ENCODE measurements at regions not wholly inside any gene's neighbourhood (a gene's known extent, or its start where the extent isn't known, plus 50 kb on each side); places are given as distances from the start of the nearest gene placed in this dataset.

DNA sequence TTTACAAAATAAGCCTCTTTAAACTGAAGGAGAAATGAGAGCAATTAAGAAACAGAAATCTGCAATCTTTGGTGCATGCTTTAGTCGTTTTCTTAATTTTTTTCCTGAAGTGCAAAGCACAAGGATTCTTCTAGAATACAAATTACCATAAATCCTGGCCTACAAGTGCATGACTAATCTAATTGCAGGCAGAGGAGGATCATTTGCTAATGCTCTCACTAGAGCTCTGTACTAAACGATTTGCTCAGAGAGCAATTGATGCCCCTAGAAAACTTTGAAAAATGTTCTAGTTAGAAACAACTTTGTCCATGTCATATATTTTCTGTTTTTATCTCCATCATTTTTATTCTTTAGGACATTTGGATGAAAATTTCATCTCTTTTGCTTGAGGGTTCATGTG, 193.2 kb downstream of the POU4F1 start:
- Mint-ChIP-seq H3K4me1 (no peaks in the 10 kb centered on the region), H3K27me3 (peaks cover 0 to 14% (median 4%) of the 10 kb centered on the region in 5 donors), H3K36me3 (no peaks in the 10 kb centered on the region), H3K9me3 (no peaks in the 10 kb centered on the region), H3K27ac (no peak overlapping the region), H3K4me3 (no peak overlapping the region)
- DNase-seq (no peak), ATAC-seq (no peak)
- POLR2A ChIA-PET, result no interaction called here

DNA sequence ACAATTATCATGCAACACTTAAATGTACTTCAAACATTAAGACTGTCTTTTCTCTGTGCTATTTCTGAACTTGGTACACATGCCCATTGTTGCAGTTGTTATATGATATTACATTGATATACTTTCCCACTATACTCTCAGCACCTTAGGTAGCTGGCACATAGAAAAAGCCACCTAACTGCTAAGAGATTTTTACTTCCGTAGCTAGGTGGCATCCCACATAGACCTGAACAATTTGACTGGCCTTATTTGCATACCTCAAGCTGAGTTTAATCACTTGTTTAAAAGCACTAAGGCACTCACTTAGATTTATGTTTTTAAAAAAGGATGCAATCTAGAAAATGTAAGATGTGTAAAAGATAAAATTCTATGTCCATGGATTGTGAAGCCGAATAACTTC, 194.2 kb downstream of the POU4F1 start:
- H3K36me3 Mint-ChIP-seq, result no peaks in the 10 kb centered on the region
- DNase-seq, result no peak
- H3K4me3 Mint-ChIP-seq, result no peak overlapping the region
- no peak for ATAC-seq
- POLR2A ChIA-PET, result no interaction called here
- H3K4me1 Mint-ChIP-seq, result no peaks in the 10 kb centered on the region
- H3K27ac Mint-ChIP-seq, result no peak overlapping the region
- H3K27me3 Mint-ChIP-seq, result peaks cover 0 to 23% (median 4%) of the 10 kb centered on the region in 5 donors
- H3K9me3 Mint-ChIP-seq, result no peaks in the 10 kb centered on the region

DNA sequence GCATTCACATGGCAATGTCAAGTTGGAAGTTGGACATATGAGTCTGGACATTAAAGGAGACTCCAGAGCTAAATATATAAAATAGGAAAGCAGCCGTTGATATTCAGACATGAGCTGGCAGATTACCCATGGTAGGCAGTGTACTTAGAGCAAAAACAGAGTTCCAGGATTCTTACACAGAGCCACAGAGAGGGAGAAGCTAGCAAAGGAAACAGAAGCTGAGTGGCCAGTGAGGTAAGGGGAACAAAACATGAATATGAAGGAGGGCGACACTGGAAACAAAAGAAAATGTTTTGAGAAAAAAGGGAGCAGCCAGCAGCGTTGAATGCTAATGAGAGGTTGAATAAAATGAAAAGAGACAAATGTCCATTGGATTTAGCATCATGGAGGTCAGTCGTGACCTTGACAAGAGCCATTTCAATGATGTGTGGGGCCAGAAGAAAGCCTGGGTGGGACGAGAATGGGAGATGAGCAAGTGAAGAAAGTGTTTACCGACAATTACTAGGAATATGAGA, 198.4 kb downstream of the POU4F1 start:
- POLR2A ChIA-PET, result no interaction called here
- no peaks in the 10 kb centered on the region for H3K4me1 Mint-ChIP-seq
- DNase-seq, result no peak
- no peak overlapping the region for H3K4me3 Mint-ChIP-seq
- H3K27ac Mint-ChIP-seq, result no peak overlapping the region
- no peaks in the 10 kb centered on the region for H3K36me3 Mint-ChIP-seq
- ATAC-seq, result no peak
- H3K27me3 Mint-ChIP-seq, result peaks cover 0 to 20% (median 8%) of the 10 kb centered on the region in 5 donors
- no peaks in the 10 kb centered on the region for H3K9me3 Mint-ChIP-seq

DNA sequence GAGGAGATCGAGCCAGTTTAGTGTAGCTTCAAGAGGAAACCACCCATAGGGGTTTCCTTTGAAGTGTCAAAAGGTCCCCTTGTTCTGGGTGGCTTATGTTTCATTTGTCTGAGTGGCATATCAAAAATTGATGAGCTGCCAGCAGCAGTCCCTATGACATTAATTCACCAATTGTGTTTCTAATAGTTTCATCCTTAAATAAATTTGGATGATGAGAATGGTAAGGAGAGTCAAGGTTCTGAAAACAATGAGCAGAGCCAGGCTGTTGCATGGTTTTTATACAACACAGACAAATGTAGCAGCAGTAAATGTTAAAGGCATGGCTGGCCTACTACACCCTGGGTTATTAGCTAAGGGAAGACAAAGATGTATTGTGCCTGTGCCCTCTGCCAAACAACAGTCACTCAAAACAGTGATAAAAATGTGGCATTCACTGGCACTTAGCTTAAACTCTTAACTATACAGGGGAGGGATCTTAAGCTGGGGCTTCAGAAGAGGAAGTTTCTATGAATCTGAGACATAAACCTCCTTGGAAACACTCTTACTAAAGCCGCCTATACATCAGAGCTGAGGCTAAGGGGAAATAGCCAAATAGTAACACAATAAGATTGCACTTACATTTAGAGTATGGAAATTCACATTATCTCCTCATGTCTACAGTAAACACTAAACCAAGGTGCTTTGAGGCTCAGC, 200.5 kb downstream of the POU4F1 start:
- ATAC-seq (no peak), DNase-seq (no peak)
- POLR2A ChIA-PET, result no interaction called here
- no peak overlapping the region for H3K27ac Mint-ChIP-seq
- H3K4me1 Mint-ChIP-seq, result no peaks in the 10 kb centered on the region
- no peaks in the 10 kb centered on the region for H3K36me3 Mint-ChIP-seq
- peaks cover 0 to 4% (median 0%) of the 10 kb centered on the region in 9 donors for H3K9me3 Mint-ChIP-seq
- H3K4me3 Mint-ChIP-seq, result no peak overlapping the region
- H3K27me3 Mint-ChIP-seq, result peaks cover 0 to 16% (median 8%) of the 10 kb centered on the region in 5 donors

DNA sequence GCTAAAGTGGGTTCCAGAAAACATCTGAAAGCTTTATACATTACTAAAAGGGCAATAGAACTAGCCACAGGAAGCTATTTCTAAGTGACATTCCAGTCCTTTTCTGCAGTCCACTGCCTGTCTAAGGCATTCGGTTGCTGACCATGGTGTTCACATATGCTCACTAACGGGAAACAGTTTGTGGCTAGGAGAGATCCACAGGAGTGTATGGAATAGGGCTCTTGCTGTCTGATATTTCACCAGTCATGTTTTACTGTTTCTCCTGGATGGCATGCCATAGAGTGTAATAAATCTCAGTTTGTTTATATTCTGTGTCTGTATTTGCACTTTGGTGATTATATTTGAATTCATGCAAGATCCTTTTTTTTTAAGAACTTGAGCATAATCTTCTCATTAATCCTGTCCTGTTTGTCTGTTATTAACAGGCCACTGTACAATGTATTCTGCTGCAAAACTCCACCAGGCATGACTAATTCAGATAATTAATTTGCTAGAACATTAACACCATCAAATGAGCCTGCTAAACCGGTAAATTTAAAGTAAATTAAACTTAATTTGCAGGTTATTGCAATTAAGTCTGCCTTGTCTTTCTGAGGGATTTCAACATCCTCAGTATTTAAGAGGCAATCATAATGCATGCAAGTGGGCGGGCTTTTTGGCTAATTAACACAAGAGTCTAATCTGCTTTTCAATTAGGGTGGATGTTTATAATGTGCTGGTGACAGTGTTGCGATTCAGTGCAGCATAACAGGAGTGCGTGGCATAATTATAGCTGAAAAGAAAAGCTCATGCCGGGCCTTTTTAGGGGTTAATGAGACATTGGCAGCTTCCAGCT, 201.3 kb downstream of the POU4F1 start:
- H3K27me3 Mint-ChIP-seq, result peaks cover 0 to 15% (median 8%) of the 10 kb centered on the region in 5 donors
- POLR2A ChIA-PET, result no interaction called here

DNA sequence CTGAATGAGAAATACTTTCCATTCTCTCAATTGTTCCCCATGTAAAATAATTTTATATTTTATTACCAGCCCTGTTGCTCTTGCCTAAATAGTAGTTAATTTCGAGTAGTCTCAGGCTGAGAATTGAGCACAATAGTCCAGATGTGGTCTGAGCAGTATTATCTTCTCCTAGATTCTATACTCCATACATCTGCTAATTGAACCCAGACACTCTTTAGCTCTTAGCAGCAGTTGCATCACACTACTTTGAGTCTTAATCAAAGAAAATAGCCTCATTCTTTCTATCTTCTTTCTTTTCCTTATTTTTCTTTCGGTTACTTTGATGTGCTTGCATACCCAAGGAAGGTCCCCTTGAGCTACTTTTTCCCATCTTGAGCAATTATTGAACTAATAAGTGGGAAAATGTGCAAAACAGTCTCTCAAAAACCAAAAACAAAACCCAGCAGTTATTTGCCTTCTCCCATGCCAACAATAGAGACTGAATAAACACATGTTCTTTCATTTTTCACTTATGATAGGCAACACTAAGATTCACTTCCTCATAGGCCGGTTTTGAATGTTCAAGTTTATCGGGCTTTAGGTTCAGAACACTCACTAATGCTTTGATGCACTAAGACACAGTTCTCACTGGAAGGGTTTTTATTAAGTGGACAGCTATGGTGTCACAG, 204.5 kb downstream of the POU4F1 start:
- no peaks in the 10 kb centered on the region for H3K4me1 Mint-ChIP-seq
- POLR2A ChIA-PET, result no interaction called here

More for the DNA sequence above, 201.3 kb downstream of the POU4F1 start:
- DNase-seq, result no peak
- H3K36me3 Mint-ChIP-seq, result no peaks in the 10 kb centered on the region
- H3K27ac Mint-ChIP-seq, result no peak overlapping the region
- no peaks in the 10 kb centered on the region for H3K4me1 Mint-ChIP-seq
- no peak overlapping the region for H3K4me3 Mint-ChIP-seq
- ATAC-seq, result no peak
- peaks cover 0 to 5% (median 0%) of the 10 kb centered on the region in 9 donors for H3K9me3 Mint-ChIP-seq

DNA sequence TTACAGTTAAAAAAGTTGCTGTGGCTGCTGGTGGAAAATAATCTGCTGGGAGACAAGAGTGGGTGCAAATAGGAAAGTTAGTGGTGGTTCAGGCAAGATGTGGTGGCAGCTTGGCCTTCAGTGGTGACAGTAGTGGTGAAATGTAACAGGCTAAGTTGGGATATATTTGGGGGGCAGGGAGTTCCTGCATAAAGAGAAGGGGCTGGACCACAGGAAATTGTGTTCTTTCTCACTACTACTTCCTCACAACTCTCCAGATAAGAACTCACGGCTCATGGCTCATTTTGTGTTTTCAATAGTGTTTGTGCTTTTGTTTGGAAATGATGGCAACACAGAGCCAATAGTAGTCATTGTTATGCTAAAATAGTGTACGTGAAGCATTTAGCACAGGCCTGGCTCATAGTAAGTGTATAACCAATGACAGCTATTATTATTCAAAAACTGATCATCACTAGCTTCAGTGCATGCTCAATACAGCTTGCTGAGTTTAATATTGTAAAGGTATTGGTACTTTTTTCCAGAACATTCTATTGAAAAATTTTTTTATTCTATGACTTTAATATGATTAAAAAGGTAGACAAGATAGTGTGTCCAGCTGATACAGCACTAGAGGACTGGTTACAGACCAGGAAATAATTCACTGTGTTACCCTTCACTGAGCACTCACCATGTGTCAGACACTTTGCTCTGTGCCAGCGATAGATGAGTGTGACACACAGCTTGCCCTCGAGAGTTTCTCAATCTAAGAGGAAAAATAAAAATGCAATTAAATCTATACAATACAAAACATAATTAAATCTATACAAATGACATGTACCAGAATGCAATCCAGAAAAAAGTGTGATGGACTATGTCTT, 209.8 kb downstream of the POU4F1 start:
- peaks cover 0 to 19% (median 3%) of the 10 kb centered on the region in 9 donors for H3K9me3 Mint-ChIP-seq
- H3K27me3 Mint-ChIP-seq, result peaks cover 0 to 10% (median 0%) of the 10 kb centered on the region in 5 donors
- no peak for DNase-seq
- H3K4me3 Mint-ChIP-seq, result no peak overlapping the region
- no peak for ATAC-seq
- no peaks in the 10 kb centered on the region for H3K4me1 Mint-ChIP-seq
- H3K27ac Mint-ChIP-seq, result no peak overlapping the region
- H3K36me3 Mint-ChIP-seq, result peaks cover 0 to 8% (median 0%) of the 10 kb centered on the region in 3 donors
- POLR2A ChIA-PET, result no interaction called here

More for the DNA sequence above, 204.5 kb downstream of the POU4F1 start:
- peaks cover 0 to 19% (median 3%) of the 10 kb centered on the region in 9 donors for H3K9me3 Mint-ChIP-seq
- ATAC-seq, result no peak
- no peak overlapping the region for H3K27ac Mint-ChIP-seq
- no peak overlapping the region for H3K4me3 Mint-ChIP-seq
- DNase-seq, result no peak
- peaks cover 0 to 9% (median 0%) of the 10 kb centered on the region in 5 donors for H3K27me3 Mint-ChIP-seq
- H3K36me3 Mint-ChIP-seq, result peaks cover 0 to 8% (median 0%) of the 10 kb centered on the region in 3 donors

DNA sequence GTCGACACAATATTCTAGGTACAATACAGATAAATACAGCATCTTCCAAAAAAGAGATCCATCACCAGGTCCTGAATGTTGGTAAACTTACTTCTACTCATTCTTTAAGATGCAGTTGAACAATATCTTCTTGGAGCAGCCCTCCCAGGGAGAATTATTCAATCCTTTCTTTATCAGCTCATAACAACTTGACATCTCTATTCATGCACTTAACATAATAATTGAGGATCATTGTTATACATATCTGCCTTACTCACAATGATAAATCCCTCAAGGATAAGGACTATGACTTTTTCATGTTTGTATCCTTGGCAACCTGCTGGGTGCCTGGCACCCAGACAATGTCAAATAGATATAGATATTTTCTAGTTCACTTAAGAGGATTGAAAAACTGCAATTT, 219.5 kb downstream of the POU4F1 start:
- no peak for DNase-seq
- Mint-ChIP-seq H3K4me3 (no peak overlapping the region), H3K27ac (no peak overlapping the region), H3K4me1 (no peaks in the 10 kb centered on the region), H3K36me3 (no peaks in the 10 kb centered on the region), H3K9me3 (no peaks in the 10 kb centered on the region), H3K27me3 (peaks cover 0 to 26% (median 2%) of the 10 kb centered on the region in 5 donors)
- POLR2A ChIA-PET, result no interaction called here
- no peak for ATAC-seq

DNA sequence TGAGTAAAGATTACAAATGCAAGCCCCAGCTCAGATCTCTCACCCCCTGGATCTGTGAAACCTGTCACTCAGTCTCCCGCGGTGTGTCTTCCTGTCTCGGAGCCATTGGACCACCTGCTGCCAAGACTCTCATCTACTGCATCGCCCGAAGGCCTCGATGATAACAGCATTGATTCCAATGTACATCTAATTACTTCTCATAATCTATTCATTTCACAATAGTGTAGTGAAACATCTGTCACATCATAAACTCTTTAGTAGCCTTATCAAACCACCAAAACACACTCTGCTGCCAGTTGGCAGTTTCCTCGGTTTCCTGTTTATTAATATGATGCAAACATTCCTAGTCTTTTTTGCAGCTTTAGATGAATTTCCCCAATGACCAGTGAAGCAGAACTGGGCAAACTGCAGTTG, 220.3 kb downstream of the POU4F1 start:
- Mint-ChIP-seq H3K4me3 (no peak overlapping the region), H3K9me3 (no peaks in the 10 kb centered on the region), H3K27ac (no peak overlapping the region), H3K4me1 (no peaks in the 10 kb centered on the region), H3K36me3 (no peaks in the 10 kb centered on the region), H3K27me3 (peaks cover 0 to 18% (median 0%) of the 10 kb centered on the region in 5 donors)
- POLR2A ChIA-PET, result no interaction called here
- ATAC-seq (no peak), DNase-seq (no peak)

DNA sequence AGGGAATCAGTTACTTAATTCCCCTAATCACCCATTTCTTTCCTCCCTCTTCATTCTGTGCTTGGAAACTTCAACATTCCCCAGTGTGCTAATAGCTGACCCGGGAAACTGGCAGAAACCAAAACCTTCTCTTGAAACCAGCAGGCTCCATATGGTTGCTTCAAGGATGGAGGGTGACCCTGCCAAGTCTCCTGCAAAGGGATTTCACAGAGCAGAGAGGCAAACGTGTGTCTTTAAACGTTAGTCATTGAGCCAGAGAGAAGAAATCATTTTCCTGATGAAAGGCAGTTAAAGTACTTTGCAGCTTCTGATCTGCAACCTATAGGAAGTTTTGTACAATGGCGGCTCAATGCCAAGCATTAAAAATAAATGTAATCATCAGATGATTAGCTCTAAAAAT, 220.9 kb downstream of the POU4F1 start:
- ATAC-seq (no peak), DNase-seq (no peak)
- POLR2A ChIA-PET, result no interaction called here
- H3K27ac Mint-ChIP-seq, result no peak overlapping the region
- no peaks in the 10 kb centered on the region for H3K36me3 Mint-ChIP-seq
- H3K9me3 Mint-ChIP-seq, result no peaks in the 10 kb centered on the region
- H3K4me1 Mint-ChIP-seq, result no peaks in the 10 kb centered on the region
- H3K4me3 Mint-ChIP-seq, result no peak overlapping the region
- H3K27me3 Mint-ChIP-seq, result peaks cover 0 to 14% (median 0%) of the 10 kb centered on the region in 5 donors

DNA sequence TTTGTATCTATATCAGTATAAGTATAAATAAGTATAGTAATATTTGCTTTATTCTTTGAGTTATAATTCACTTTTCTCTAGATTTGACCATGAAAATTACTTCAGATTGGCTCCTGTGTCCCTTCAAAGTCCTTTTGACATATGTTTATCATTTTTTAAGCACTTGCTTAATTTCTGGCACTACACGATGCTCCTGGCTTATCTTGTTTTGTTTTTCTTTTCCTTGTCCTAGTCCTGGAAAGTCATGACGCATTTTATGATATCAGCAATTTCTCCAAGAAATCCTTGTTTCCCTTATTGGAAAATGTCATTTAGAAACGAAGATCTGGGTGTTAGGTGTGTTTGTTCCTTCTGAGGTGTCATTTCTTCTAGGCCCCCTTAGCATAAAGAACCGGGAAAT, 226.5 kb downstream of the POU4F1 start:
- POLR2A ChIA-PET, result no interaction called here
- no peaks in the 10 kb centered on the region for H3K36me3 Mint-ChIP-seq
- H3K27ac Mint-ChIP-seq, result no peak overlapping the region
- no peaks in the 10 kb centered on the region for H3K9me3 Mint-ChIP-seq
- no peak overlapping the region for H3K4me3 Mint-ChIP-seq
- ATAC-seq (no peak), DNase-seq (no peak)
- peaks cover 0 to 9% (median 0%) of the 10 kb centered on the region in 5 donors for H3K27me3 Mint-ChIP-seq
- no peaks in the 10 kb centered on the region for H3K4me1 Mint-ChIP-seq

DNA sequence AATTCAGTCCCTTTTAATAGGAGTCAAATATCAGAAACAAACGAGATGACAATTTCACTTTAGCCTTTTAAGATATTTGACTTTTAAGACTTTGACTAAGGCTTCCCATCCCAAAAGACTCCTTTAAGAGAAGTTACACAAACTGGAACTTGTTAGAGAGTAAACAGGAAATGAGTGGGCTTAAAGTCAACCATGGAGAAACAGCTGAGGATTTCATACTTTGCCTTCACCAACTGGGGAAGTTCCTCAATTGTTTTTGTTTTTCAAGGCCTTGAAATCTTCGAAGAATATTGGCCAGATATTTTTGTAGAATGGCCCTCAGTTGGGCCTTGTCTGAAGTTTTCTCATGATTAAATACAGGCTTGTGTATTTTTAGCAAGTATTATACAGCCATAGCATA, 227.3 kb downstream of the POU4F1 start:
- ATAC-seq, result no peak

More for the DNA sequence above, 227.3 kb downstream of the POU4F1 start:
- Mint-ChIP-seq H3K4me3 (no peak overlapping the region), H3K27ac (no peak overlapping the region), H3K36me3 (no peaks in the 10 kb centered on the region), H3K27me3 (peaks cover 0 to 9% (median 0%) of the 10 kb centered on the region in 5 donors), H3K9me3 (no peaks in the 10 kb centered on the region), H3K4me1 (no peaks in the 10 kb centered on the region)
- POLR2A ChIA-PET, result no interaction called here
- no peak for DNase-seq
